DMS114 treated with DMSO at 0.1 percent for 48 hours (cell line): ENCODE measurements at regions not wholly inside any gene's neighbourhood (a gene's known extent, or its start where the extent isn't known, plus 50 kb on each side); places are given as distances from the start of the nearest gene placed in this dataset.

Source experiments
- DNase-seq: peaks from one replicate; lab custom pipeline; 2025; ENCODE audit not compliant: unreplicated experiment; lab: John Stamatoyannopoulos, UW

DNA sequence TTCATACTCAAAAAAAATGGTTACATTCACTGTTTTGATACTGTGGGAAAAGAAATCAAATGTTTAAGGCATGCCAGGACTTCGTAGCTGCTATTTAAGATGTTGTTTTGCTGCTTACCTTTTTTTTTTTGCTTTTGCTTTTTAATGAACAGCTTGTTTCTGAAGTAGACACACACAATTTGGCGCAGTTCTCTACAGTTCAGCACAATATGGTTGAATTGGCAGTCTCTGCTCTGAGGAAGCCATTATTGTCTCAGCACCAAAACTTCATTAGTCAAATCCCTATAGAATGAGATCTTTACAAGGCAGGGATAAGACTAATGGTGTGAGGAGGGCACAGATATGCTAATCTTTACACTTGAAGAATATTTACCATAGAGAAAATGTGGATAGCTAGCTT, 197.6 kb downstream of the SLITRK5 start:
- no peak for DNase-seq

DNA sequence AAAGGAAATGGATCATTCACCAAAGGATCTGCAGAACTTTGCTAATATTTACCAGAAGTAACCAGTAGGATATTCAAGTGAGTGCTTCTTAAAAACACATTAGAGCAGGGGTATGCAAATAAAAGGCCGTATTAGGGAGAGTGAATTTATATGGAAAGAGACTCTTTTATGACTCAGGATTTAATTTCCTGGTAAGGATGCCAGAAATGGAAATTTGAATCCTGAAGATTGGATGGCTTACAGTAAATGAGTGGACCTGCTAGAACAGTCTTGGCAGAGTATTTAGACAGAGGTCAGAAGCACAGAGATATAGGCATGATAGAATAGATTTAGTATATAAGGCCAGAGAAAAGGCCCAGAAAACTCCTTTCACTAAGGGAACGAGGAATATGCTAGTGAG, 201.6 kb downstream of the SLITRK5 start:
- DNase-seq: no peak

DNA sequence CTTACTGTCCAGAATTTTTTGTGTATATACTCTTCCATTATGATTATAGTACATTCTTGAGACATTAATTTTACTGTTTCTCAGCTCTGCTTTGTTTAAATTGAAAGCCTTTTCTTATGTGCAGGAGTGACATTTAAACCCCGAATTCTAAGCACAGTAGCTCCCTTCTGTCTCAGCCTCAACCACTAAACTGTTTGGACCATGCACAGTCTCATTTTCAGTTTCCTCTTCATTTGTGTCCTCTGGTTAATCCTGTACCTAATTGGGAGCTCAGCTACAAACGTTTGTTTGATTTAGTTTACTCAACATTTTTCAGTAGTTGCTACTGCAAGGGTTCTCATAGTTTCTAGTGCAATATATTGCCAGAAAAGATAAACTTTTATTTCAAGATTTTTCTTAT, 206.3 kb downstream of the SLITRK5 start:
- DNase-seq: no peak

DNA sequence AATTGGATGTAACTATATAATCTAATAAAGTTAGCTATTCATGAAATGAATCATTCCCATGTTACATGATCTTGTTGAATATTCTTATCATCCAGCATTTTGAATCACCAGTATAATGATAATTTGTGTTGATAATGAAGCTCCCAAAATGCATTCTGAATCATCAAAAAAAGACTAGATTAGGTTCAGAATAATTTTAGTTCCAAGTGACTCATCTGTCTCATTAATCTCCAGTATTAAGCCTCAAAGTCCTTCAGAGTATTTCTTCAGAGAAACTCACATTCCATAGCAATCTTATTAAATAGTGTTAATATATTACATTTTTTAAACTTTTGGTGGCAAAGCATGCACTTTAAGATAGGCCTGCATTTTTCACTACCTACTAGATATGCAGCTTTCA, 207.5 kb downstream of the SLITRK5 start:
- DNase-seq: no peak

DNA sequence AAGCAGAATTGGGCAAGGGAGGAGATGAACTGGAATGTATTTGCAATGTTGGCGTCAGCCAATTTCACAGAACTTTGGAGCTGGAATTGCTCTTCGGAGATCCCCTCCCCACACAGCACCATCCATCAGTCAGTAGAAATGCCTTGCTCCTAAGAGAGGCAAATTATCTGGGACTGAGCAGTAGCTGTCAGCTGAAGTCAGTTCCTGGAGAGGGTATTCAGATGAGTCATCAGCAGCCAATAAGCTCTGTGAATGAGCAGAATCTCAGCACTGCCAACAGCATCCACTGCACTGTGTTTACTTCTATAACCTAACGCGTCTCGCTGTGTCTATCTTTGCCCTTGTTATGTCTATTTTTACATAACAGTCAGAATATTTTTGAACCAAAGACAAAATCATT, 213.7 kb downstream of the SLITRK5 start:
- DNase-seq: no peak

DNA sequence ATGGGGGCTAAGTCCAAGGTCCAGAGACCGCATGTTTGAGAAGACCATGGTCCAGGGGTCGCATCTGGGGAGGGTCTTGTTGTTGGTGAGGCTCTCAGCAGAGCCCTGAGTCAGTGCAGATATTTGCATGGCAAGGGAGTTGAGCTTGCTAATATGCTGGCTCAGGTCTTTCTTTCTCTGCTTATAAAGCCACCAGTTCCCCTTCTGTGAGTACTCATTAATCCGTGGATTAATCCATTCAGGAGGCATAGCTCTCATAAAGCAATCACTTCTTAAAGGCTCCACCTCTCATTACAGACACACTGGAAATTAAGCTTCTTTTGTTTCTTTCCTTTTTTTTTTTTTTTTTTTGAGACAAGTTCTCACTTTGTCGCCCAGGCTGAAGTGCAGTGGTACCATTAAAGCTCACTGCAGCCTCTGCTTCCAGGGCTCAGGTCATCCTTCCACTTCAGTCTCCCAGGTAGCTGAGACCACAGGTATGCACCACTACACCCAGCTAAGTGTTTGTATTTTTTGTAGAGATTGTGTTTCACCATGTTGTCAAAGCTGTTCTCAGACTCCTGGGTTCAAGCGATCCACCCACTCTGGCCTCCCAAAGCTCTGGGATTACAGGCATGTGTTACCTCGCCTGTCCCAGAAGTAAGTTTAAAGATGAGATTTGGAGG, 216.4 kb downstream of the SLITRK5 start:
- DNase-seq: no peak

DNA sequence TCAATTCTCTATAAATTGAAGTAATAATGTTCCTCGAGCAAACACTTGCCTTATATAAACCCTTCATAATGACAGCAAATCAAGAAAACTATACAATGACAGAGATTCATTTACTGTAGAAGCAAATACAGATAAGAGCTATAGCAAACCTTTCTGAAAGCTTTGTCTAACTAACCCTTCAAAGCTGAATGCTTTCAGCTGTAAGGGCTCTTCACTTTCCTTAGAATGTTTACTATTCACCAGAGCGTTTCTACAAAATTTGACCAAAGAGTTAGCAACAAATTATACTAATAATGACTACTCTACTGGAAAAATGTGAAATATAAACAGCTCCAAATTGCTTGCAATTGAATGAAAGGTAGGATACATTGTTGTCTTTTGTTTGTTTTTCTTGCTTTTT, 218.1 kb downstream of the SLITRK5 start:
- no peak for DNase-seq

DNA sequence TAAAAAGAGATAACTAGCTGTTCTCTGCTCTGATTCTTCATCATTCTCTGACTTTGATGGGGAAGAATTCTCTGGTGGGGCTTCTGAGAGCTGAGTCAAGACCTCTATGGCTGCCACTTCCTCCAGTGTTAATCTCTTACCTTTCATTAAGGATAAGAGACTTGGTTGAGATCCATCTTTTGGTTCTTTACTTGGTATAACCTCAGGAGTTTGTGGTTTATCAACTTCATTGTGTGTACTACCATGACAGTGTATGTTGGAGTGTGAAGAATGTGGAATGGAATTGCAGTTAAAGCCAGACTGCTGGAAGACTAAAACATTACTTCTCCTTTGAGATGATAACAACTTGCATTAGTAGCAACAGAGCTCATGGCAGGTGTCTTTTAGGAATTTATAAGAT, 222.0 kb downstream of the SLITRK5 start:
- no peak for DNase-seq

DNA sequence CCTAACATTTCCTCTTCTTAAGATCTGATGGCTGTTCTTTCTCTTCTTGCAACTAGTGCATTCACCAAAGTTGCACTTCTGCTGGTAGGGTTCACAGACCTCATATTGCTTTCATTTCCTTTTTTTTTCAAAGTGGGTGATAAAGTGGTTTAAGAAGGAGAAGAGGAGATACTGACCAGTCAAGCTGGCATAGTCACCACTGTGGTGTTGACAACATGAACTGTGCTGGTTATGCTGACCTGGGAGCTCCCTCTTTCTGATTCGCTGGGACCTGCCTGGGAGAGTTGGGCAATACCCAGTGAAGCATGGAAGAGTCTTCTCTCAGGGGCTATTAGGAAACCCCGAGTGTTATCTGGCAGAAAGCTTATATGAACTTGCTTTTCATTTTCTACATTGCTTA, 222.9 kb downstream of the SLITRK5 start:
- no peak for DNase-seq

DNA sequence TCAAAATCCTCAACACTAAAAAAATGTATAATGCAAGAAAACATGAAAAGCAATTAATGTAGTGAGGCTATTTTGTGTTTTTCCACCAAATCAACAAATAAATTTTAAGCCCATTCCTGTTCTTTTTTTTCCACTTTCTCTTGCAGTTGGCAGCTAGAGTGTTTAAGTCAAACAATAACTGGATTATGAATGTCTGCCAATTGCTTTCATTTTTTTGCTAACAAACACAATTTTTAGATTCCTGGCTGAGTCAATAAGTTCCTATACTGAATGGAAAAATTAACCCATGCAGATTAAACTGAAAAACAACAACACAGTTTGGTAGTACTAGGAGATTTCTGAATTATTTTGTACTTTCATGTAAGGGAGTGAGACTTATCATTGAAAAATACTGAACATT, 232.4 kb downstream of the SLITRK5 start:
- DNase-seq: no peak

DNA sequence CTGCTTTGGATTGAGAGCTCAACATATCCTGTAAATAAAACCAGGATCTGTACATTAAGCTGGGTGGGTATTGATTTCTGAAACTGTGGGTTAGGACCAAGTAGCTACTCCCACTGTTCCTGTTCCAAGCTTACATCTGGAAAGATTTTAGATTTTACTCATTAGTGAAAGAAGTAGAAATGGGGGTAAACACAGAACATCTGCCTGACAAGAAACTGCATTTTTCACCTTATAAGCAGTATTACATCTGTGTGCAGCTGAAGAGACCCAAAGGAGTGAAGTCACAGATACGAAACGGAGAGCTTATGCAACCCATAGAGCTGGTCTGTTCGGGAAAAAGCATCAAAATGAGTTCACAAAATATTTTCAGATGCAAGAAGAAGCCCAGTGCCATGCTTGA, 235.2 kb downstream of the SLITRK5 start:
- no peak for DNase-seq

DNA sequence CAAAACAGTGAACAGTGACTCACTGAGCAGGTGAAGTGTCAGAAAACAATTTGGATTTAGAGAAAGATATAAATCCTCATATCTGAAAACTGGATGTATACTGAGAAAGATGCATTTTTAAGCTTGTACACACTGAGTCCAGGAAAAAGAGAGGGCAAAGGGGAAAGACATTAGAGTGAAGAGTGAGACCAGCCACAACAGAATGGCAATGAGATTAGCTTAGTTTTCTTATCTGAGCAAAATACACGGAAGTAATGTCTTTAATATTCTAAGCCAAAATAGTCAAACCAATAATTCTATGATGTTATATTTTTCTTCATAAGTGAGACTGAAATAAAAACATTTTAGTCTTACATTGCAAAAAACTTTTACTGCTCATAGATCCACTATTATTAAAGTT, 236.0 kb downstream of the SLITRK5 start:
- DNase-seq: no peak

DNA sequence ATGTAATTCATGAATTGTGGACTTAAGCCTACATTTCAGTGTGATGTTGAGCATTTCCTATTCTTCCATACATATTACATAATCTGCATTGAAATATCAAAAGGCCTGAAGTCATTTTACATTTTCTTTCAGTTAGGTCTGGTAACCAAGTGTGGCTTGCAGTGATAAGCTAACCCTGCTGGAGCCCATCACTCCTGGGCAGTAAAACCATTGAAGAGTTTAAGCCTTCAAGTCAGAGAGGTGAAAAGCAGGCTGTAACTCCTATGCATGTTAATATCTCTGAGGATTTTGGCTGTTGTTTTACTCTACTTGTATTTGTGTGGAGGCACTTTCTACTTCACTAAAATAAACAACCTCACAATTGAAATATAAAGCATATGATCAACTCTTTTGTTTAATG, 248.8 kb downstream of the SLITRK5 start:
- DNase-seq: no peak

DNA sequence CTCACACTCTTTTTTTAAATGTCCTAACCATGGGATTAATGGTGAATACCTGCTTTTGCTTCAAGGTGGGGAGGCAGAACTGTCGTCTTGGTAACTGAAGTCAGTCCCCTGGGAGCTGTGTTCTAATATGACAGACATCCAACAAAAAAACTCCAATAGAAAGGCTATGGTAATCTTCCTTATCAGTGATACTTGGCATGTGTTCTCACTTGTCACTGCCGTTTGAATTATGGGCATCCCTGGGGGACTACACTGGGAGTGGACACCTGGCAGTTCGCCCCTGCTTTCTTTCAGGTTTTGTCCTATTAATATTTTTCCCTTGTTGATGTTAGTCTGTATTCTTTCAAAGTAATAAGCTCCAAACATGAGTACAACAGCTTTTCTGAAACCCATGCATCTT, 252.6 kb downstream of the SLITRK5 start:
- no peak for DNase-seq

DNA sequence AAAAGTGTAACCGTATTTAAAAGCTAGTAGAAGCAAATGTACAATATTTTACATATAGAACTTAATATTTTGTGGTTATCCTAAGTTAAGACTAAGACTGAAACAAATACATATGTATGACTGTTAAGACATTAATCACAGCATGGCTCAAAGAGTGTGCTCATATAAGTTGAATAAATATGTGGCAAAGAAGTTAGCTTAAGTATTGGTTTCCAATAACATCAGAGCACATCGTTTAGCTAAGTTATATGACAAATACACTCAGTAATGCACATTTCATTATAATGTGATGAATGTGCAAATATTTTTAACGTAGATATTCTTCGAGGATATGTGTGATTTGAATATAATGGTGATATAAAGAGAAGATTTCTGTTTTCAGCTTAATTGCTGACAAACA, 253.8 kb downstream of the SLITRK5 start:
- no peak for DNase-seq

DNA sequence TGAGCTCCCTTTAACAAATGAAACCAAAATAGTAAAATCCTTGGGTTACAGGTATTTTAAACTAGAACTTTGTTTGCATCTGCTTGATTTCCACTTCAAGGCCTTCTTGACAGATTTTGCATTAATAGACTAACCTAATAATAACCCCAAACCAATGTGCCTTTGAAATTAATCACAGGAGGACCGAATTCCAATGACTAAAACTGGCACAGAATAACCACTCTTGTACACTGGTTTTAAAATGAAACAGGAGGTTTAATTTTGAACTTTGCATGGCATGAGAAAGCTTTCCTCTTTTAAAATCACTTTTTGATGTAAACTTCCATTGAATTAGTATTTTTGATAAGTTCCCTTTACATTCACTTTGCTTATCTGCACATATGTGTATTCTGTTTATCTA, 269.6 kb downstream of the SLITRK5 start:
- DNase-seq: no peak

DNA sequence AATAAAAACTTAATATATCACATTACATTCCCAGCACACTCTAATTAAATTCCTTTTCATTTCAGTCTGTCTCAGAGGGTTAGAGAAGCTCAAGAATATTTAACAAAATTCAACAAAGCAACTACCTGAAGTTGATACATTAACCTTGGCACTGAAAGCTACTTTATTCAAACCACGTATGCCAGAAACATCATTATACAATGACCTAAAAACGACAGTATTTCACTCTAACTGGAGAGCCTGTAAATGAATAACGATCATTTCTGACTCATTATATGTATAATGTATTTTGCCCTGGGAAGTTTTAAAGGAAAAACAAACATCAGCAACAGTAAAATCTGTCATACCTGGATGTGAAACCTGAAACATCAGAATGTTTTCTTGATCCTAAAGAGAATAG, 270.1 kb downstream of the SLITRK5 start:
- DNase-seq: no peak

DNA sequence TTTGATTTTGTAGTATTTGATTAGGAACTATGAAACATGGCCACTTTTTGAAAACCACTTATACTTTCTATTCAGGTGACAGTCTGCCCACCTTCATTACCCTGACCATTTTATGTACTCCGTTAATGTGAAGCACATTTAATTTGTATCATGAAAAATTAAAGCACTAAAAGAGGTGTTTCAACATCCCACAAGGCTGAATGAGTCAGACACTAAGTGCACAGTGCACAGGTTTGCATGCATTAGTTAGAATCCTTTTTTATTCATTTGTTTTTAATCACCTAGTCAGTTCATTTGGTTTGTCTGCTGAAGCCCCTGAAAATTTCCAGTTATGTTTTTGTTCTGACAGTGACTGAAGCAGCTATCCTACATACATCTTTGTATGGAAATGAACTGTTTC, 271.0 kb downstream of the SLITRK5 start:
- no peak for DNase-seq

DNA sequence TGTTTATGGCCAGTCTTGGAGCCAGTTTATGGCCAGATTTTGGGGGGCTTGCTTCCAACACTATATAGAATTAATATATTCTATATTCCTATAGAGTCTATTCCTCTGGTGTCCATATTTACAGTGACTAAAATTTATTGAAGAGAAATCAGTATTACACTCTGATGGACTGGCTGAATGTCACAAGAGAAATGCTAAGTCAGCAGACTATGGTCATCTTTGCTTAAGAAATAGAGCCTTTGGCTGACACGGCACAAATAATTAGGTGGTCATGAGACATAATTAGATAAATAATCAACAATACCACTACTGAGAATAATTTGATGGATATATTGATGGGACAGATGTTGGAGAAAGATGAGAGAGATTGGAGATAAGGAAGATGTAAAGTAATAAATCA, 272.9 kb downstream of the SLITRK5 start:
- no peak for DNase-seq

DNA sequence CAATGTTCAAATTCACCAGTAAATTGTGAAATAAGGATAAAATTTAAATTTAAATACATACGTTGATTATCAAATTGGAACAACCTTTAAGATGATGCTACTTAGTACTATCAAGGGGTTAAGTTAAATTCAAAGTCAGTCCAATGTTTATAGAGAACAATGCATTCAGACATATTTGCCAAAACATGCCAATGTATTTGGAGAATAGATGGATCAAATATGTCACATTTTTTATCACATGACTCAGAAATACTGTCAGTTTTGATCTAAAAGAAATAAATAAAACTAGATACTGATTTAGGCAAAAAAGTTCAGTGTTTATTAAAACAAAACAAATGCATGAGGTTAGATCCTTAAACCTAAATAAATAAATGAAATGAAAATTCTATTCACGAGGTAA, 281.2 kb downstream of the SLITRK5 start:
- no peak for DNase-seq

DNA sequence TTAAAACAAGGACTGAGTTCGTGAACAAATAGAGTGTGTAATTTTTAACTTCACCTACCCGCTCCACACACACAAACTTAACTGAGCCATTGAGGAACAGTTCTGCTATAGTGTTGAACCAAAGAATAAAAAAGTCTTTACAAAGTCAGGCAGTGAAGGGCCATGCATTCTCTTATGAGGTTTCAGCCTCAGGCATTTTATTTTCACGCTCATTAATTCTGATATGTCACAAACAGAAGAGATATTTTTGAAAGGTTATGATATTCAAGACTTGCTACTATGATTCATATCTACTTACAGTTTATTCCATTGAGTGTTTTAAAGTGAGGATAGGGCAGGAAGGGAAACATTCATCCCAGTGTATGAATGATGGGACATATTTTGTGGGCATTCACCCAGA, 282.2 kb downstream of the SLITRK5 start:
- no peak for DNase-seq

DNA sequence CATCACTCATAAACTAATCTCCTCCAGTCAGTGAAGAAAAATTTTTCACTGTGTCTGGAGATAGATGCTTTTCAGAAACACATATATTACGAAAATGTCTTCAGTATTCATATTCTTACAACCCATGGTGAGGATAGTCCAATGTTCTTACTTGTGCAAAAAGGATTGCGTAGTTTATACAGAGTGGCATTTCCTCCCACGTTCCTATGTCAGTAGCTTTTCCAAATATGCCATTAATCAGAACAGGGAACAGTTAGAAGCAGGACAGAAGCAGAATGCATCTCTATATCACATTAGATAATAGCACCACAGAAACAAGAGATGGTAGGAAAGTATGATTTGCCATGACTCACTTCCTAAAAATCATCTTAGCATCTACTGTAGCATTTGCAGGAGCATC, 282.9 kb downstream of the SLITRK5 start:
- DNase-seq: no peak

DNA sequence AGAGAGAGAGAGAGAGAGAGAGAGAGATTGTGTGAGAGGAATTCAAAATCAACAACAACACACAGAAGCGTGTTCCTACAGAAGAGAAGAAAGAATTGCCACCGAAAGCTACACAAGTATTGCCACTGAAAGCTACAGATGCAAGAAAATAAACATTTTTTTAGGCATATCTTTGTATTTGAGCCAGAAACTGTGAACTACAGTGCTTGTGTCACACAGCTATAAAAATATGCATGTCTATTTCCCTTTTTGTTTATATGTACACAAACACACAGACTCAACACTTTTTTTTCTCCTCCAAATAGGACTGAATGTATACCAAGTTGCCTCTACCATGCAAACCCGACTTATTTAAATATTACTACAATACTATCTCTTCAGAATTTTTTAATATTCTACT, 290.4 kb downstream of the SLITRK5 start:
- no peak for DNase-seq

DNA sequence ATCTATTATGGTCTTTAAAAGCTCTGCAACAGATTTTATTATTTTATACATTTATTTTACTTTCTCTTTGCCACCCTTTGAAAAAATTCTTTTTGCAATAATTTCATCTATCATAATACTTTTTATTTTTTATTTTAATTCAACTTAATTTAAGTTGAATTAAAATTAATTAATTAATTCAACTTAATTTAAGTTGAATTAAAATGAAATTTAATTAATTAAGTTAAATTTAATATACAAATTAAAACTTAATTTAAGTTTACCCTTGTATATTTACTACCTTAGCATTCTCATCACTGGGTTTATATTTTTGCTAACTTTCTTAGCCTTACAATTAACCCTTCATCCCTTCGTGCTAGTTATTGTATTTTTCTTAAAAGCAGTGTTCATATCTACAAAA, 301.4 kb downstream of the SLITRK5 start:
- no peak for DNase-seq
